ENCODE measurements at regions not wholly inside any gene's neighbourhood (a gene's known extent, or its start where the extent isn't known, plus 50 kb on each side); places are given as distances from the start of the nearest gene placed in this dataset.

DNA sequence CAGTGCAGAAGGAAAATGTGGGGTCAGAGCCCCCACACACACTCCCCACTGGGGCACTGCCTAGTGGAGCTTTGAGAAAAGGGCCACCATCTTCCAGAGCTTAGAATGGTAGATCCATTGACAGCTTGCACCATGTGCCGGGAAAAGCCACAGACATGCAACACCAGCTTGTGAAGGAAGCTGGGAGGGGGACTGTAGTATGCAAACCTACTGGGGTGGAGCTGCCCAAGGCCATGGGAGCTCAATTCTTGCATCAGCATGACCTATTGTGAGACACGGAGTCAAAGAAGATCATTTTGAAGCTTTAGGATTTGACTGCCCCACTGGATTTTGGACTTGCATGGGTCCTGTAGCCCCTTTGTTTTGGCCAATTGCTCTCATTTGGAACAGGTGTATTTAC is 142.8 kb upstream of the ARHGEF9 start:
- no peaks in the 10 kb centered on the region for H3K36me3 ChIP-seq (ENCODE audit: low read depth, missing control alignments)
- no peak overlapping the region for H3K27ac ChIP-seq
- TF ChIP-seq POLR2A (IDR thresholded peaks at IDR 0.05) = no peak
- H3K9me3 ChIP-seq = no peaks in the 10 kb centered on the region
- 70 to 83% methylated on average over 1 to 2 of the region's 2 CpGs for WGBS, 2 donors
- H3K4me1 ChIP-seq = no peaks in the 10 kb centered on the region
- intact Hi-C loops (cut with DNase I; ENCODE audit: low total_unique reads) = no loop called here
- no peak overlapping the region for H3K4me3 ChIP-seq
- no peaks in the 10 kb centered on the region for H3K27me3 ChIP-seq
- DNase-seq = no peak

DNA sequence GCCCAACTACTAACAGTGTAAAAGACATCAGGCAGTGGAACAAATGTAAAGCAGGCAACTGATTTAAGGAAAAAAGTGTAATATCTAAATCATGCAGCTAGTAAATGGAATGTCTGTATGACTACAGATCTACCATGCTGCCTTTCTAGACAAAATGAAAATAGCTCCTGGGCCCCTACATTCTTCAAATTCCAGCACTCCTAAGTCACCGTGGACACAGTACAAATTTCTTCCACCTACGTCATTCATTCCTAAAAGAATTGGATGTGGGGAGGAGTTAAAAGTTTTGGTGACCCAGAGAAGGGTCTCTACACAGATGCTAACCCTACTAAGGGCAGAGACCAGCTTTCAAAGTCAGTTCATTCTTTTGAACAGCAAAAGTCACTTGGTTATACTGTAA is 137.2 kb upstream of the ARHGEF9 start:
- Histone ChIP-seq H3K4me3 (no peak overlapping the region), H3K9me3 (no peaks in the 10 kb centered on the region), H3K4me1 (no peaks in the 10 kb centered on the region), H3K27me3 (no peaks in the 10 kb centered on the region), H3K36me3 (ENCODE audit: low read depth, missing control alignments) (no peaks in the 10 kb centered on the region), H3K27ac (no peak overlapping the region)
- intact Hi-C loops (cut with DNase I; ENCODE audit: low total_unique reads) = no loop called here
- 38 to 42% methylated on average over 2 of the region's 2 CpGs for WGBS, 2 donors
- no peak for DNase-seq
- no peak for TF ChIP-seq POLR2A (IDR thresholded peaks at IDR 0.05)

DNA sequence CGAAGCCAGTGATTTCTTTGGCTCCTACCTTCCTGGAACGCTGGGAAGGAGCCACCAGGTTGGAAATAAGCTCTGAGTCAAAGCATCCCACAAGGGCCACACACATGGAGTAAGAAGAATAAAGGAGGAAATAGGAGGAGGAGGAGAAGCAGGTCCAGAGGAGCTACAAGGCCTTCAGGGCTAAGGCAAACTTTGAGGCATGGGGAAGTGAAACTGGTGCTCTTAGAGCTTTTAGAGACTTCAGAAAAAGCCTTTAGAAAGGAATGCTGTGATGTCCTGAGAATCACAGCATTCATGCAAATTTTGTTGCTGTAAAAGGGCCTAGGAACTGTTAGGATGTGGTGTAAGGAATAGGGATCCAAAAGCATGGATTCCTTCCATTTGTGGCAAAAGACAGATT is 135.9 kb upstream of the ARHGEF9 start:
- WGBS, 2 donors = 10 to 86% methylated on average over 2 of the region's 2 CpGs
- H3K27ac ChIP-seq = no peak overlapping the region
- no peaks in the 10 kb centered on the region for H3K9me3 ChIP-seq
- TF ChIP-seq POLR2A (IDR thresholded peaks at IDR 0.05) = no peak
- TF ChIP-seq, protein P1, sequence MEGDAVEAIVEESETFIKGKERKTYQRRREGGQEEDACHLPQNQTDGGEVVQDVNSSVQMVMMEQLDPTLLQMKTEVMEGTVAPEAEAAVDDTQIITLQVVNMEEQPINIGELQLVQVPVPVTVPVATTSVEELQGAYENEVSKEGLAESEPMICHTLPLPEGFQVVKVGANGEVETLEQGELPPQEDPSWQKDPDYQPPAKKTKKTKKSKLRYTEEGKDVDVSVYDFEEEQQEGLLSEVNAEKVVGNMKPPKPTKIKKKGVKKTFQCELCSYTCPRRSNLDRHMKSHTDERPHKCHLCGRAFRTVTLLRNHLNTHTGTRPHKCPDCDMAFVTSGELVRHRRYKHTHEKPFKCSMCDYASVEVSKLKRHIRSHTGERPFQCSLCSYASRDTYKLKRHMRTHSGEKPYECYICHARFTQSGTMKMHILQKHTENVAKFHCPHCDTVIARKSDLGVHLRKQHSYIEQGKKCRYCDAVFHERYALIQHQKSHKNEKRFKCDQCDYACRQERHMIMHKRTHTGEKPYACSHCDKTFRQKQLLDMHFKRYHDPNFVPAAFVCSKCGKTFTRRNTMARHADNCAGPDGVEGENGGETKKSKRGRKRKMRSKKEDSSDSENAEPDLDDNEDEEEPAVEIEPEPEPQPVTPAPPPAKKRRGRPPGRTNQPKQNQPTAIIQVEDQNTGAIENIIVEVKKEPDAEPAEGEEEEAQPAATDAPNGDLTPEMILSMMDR (IDR thresholded peaks at IDR 0.05) = no peak
- no peak for DNase-seq
- no peaks in the 10 kb centered on the region for H3K36me3 ChIP-seq (ENCODE audit: low read depth, missing control alignments)
- intact Hi-C loops (cut with DNase I; ENCODE audit: low total_unique reads) = no loop called here
- no peaks in the 10 kb centered on the region for H3K4me1 ChIP-seq
- no peak overlapping the region for H3K4me3 ChIP-seq
- H3K27me3 ChIP-seq = no peaks in the 10 kb centered on the region

GRCh38 chrX:63919081-63919480 is 134.1 kb upstream of the ARHGEF9 start:
- intact Hi-C loops (cut with DNase I; ENCODE audit: low total_unique reads) = no loop called here

DNA sequence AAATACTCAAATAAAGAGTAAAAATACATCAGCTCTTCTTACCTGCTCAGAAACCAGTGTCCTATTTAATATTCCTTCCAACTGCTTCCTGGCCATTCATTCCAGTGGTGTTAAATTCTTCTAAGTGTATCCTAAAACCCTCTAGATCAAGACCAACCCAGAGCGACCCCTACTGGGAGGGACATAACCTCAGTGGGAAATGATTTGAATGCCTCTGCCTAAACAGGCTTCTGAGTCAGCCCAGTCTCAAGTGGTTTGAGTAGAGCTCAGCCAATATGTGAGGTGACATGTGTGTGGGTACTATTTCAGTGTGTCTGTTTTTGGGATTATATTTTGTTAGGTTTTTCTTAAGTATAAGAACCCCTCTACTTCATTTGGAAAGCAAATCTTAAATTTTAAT is 133.6 kb upstream of the ARHGEF9 start:
- TF ChIP-seq, protein P1 (IDR thresholded peaks at IDR 0.05) = no peak
- no peak for TF ChIP-seq POLR2A (IDR thresholded peaks at IDR 0.05)
- Histone ChIP-seq H3K27ac (no peak overlapping the region), H3K27me3 (no peaks in the 10 kb centered on the region), H3K36me3 (ENCODE audit: low read depth, missing control alignments) (no peaks in the 10 kb centered on the region), H3K4me1 (no peaks in the 10 kb centered on the region), H3K4me3 (no peak overlapping the region), H3K9me3 (no peaks in the 10 kb centered on the region)
- DNase-seq = no peak
- intact Hi-C loops (cut with DNase I; ENCODE audit: low total_unique reads) = no loop called here
- 29 to 31% methylated on average over 1 of the region's 1 CpG for WGBS, 2 donors

More at GRCh38 chrX:63919081-63919480, 134.1 kb upstream of the ARHGEF9 start:
- DNase-seq = no peak
- H3K4me3 ChIP-seq = no peak overlapping the region
- H3K27me3 ChIP-seq = no peaks in the 10 kb centered on the region
- TF ChIP-seq POLR2A (IDR thresholded peaks at IDR 0.05) = no peak
- TF ChIP-seq, protein P1 (IDR thresholded peaks at IDR 0.05) = no peak
- no peaks in the 10 kb centered on the region for H3K36me3 ChIP-seq (ENCODE audit: low read depth, missing control alignments)
- no peaks in the 10 kb centered on the region for H3K4me1 ChIP-seq
- no peak overlapping the region for H3K27ac ChIP-seq
- H3K9me3 ChIP-seq = no peaks in the 10 kb centered on the region

GRCh38 chrX:63917296-63917695 is 132.3 kb upstream of the ARHGEF9 start:
- TF ChIP-seq POLR2A (IDR thresholded peaks at IDR 0.05) = no peak
- TF ChIP-seq, protein P1 (IDR thresholded peaks at IDR 0.05) = no peak
- no peak overlapping the region for H3K4me3 ChIP-seq
- no peaks in the 10 kb centered on the region for H3K4me1 ChIP-seq
- intact Hi-C loops (cut with DNase I; ENCODE audit: low total_unique reads) = no loop called here
- 38 to 74% methylated on average over 1 of the region's 1 CpG for WGBS, 2 donors
- H3K27me3 ChIP-seq = no peaks in the 10 kb centered on the region
- no peak overlapping the region for H3K27ac ChIP-seq
- H3K9me3 ChIP-seq = no peaks in the 10 kb centered on the region
- no peaks in the 10 kb centered on the region for H3K36me3 ChIP-seq (ENCODE audit: low read depth, missing control alignments)
- no peak for DNase-seq
